GM23338 (cell line): ENCODE measurements at regions not wholly inside any gene's neighbourhood (a gene's known extent, or its start where the extent isn't known, plus 50 kb on each side); places are given as distances from the start of the nearest gene placed in this dataset.

ENCODE experiments used
- ATAC-seq: fragments of 200-7000 bp; cut with Tn5 transposase; 3 replicates; pipeline ENCODE4 v1.9.1; 2020
- DNase-seq: peaks from one replicate; pipeline ENCODE4 v3.0.0-alpha.2; 2015; ENCODE audit warnings: low spot score
- H2AFZ ChIP-seq: fragments of 200-600 bp; sonication (generic); 2 replicates; pipeline ENCODE4 v1.8.0; 2016; ENCODE audit warnings: antibody characterized with exemption, mild to moderate bottlenecking, moderate library complexity
- H3F3A ChIP-seq: fragments of 200-600 bp; sonication (generic); replicated peaks from 2 replicates; pipeline ENCODE4 v1.8.0; 2017; ENCODE audit warnings: antibody characterized with exemption, mixed run types, low read depth
- H3K27ac ChIP-seq: fragments of 200-600 bp; sonication (generic); 2 replicates; pipeline ENCODE4 v1.6.1; 2016; ENCODE audit warnings: low read depth
- H3K27me3 ChIP-seq: fragments of 200-600 bp; sonication (generic); 2 replicates; pipeline ENCODE4 v1.8.0; 2016; ENCODE audit warnings: mild to moderate bottlenecking, mixed run types, moderate library complexity; ENCODE audit not compliant: insufficient read depth
- H3K36me3 ChIP-seq: fragments of 200-600 bp; sonication (generic); 2 replicates; pipeline ENCODE4 v1.8.0; 2016; ENCODE audit warnings: mild to moderate bottlenecking; ENCODE audit not compliant: insufficient read depth
- H3K4me1 ChIP-seq: fragments of 200-600 bp; sonication (generic); 2 replicates; pipeline ENCODE4 v1.8.0; 2016; ENCODE audit warnings: mild to moderate bottlenecking, moderate library complexity; ENCODE audit not compliant: insufficient read depth
- H3K4me2 ChIP-seq: fragments of 200-600 bp; sonication (generic); 2 replicates; pipeline ENCODE4 v1.7.1; 2017; ENCODE audit warnings: mixed run types
- H3K4me3 ChIP-seq: fragments of 200-600 bp; sonication (generic); 2 replicates; pipeline ENCODE4 v1.6.1; 2016; ENCODE audit warnings: mixed run types
- H3K79me2 ChIP-seq: fragments of 200-600 bp; sonication (generic); replicated peaks from 2 replicates; pipeline ENCODE4 v1.8.0; 2017; ENCODE audit warnings: mild to moderate bottlenecking; ENCODE audit not compliant: insufficient read depth
- H3K9me2 ChIP-seq: fragments of 200-600 bp; sonication (generic); 2 replicates; pipeline ENCODE4 v1.8.0; 2017; ENCODE audit not compliant: insufficient read depth
- H4K20me1 ChIP-seq: fragments of 200-600 bp; sonication (generic); replicated peaks from 2 replicates; pipeline ENCODE4 v1.8.0; 2017; ENCODE audit warnings: mild to moderate bottlenecking; ENCODE audit not compliant: insufficient read depth
- H3K27ac Mint-ChIP-seq: 2 replicates; pipeline ENCODE4 v1.8.0; 2020; ENCODE audit warnings: inconsistent platforms, mild to moderate bottlenecking, moderate library complexity, mixed read lengths
- H3K27me3 Mint-ChIP-seq: 3 replicates; pipeline ENCODE4 v1.8.0; 2022; ENCODE audit warnings: low read depth, mild to moderate bottlenecking, moderate library complexity, mixed read lengths, inconsistent platforms; ENCODE audit not compliant: insufficient read depth, poor library complexity
- H3K36me3 Mint-ChIP-seq: 3 replicates; pipeline ENCODE4 v1.8.0; 2021; ENCODE audit warnings: low read depth, mild to moderate bottlenecking, inconsistent platforms, moderate library complexity, mixed read lengths
- H3K4me1 Mint-ChIP-seq: 3 replicates; pipeline ENCODE4 v1.8.0; 2020; ENCODE audit warnings: mild to moderate bottlenecking, inconsistent platforms, mixed read lengths
- H3K4me3 Mint-ChIP-seq: 3 replicates; pipeline ENCODE4 v1.8.0; 2021; ENCODE audit warnings: moderate library complexity, mild to moderate bottlenecking, inconsistent platforms, mixed read lengths
- H3K9me3 Mint-ChIP-seq: 3 replicates; pipeline ENCODE4 v1.8.0; 2020; ENCODE audit warnings: moderate library complexity, mild to moderate bottlenecking, inconsistent platforms, mixed read lengths
- CREB1 ChIP-seq: fragments of 250-450 bp; sonication (Bioruptor Pico); IDR thresholded peaks from 2 replicates; pipeline ENCODE4 v1.5.0; 2020; ENCODE audit warnings: low read depth, mild to moderate bottlenecking, moderate library complexity
- EZH2 ChIP-seq: fragments of 200-600 bp; sonication (generic); IDR thresholded peaks from one replicate; pipeline ENCODE4 v1.8.0; 2017; ENCODE audit warnings: antibody characterized with exemption, mild to moderate bottlenecking, low read depth; ENCODE audit not compliant: unreplicated experiment
- EZH2phosphoT487 ChIP-seq: fragments of 200-600 bp; sonication (generic); IDR thresholded peaks from one replicate; pipeline ENCODE4 v1.8.1; 2018; ENCODE audit warnings: antibody characterized with exemption; ENCODE audit not compliant: unreplicated experiment
- JUNB ChIP-seq: IDR thresholded peaks from one replicate; pipeline ENCODE4 v1.6.1; 2016; ENCODE audit warnings: antibody characterized with exemption; ENCODE audit not compliant: unreplicated experiment
- NANOG ChIP-seq: IDR thresholded peaks from 2 replicates; pipeline ENCODE4 v1.6.1; 2016; ENCODE audit warnings: antibody characterized with exemption, borderline replicate concordance
- POLR2AphosphoS5 ChIP-seq: IDR thresholded peaks from 2 replicates; pipeline ENCODE4 v1.6.1; 2016; ENCODE audit warnings: antibody characterized with exemption, low read depth
- STAT1 ChIP-seq: IDR thresholded peaks from one replicate; pipeline ENCODE4 v1.6.1; 2016; ENCODE audit warnings: antibody characterized with exemption; ENCODE audit not compliant: unreplicated experiment
- ZNF114 ChIP-seq: fragments of 250-450 bp; sonication (Bioruptor Pico); IDR thresholded peaks from 2 replicates; pipeline ENCODE4 v1.5.0; 2020; ENCODE audit warnings: mild to moderate bottlenecking, moderate library complexity
- ZNF331 ChIP-seq: fragments of 250-450 bp; sonication (Bioruptor Pico); IDR thresholded peaks from 2 replicates; pipeline ENCODE4 v1.5.0; 2020; ENCODE audit warnings: low read depth, mild to moderate bottlenecking, moderate library complexity
- TF ChIP-seq, protein P1 (sequence below): IDR thresholded peaks from 2 replicates; pipeline ENCODE4 v1.6.1; 2016; ENCODE audit warnings: antibody characterized with exemption
- TF ChIP-seq, protein P2 (sequence below), 2 experiments: fragments of 200-600 bp in 1 of 2; sonication (generic) in 1 of 2; conservative IDR thresholded peaks; 2 replicates each; pipeline versions ENCODE4 v1.5.1 to v1.6.1; 2016 to 2017; ENCODE audit warnings: antibody characterized with exemption in 2 of 2, low read depth in 2 of 2, mild to moderate bottlenecking in 2 of 2, moderate library complexity in 1 of 2
- TF ChIP-seq, protein P3 (sequence below): IDR thresholded peaks from one replicate; pipeline ENCODE4 v1.6.1; 2018; ENCODE audit warnings: antibody characterized with exemption; ENCODE audit not compliant: unreplicated experiment

DNA sequence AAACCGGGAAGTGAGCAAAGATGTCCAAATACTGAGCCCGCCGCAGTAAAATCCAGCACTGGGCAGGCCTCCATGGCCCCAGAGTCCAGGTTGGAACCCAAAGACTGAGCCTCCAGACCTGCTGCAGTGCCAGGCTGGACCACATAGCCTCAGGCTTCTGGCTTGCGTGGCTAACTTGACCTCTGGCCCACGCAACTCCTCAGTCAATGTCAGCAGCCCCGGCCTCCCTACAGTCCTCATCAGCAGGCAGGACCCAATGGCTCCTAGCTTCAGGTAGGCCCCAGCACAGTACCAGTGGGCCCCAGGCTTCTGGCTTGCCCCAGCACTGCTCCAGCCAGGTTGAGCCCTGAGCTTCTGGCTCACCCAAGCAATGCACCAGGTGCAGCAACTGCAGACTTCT is 245.1 kb upstream of the AFDN start:
- ATAC-seq: no peak
- H3K4me1 ChIP-seq: no peaks in the 10 kb centered on the region
- H3K4me3 ChIP-seq: no peak overlapping the region
- no peak overlapping the region for H3K27ac Mint-ChIP-seq
- no peaks in the 10 kb centered on the region for H3K36me3 Mint-ChIP-seq
- no peak overlapping the region for H3K4me3 Mint-ChIP-seq
- no peak for TF ChIP-seq ZNF331
- no peak for TF ChIP-seq EZH2phosphoT487
- no peak for TF ChIP-seq ZNF114 (CRISPR knock-in tag)
- no peak for TF ChIP-seq NANOG
- TF ChIP-seq, protein P1, sequence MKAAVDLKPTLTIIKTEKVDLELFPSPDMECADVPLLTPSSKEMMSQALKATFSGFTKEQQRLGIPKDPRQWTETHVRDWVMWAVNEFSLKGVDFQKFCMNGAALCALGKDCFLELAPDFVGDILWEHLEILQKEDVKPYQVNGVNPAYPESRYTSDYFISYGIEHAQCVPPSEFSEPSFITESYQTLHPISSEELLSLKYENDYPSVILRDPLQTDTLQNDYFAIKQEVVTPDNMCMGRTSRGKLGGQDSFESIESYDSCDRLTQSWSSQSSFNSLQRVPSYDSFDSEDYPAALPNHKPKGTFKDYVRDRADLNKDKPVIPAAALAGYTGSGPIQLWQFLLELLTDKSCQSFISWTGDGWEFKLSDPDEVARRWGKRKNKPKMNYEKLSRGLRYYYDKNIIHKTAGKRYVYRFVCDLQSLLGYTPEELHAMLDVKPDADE: no peak
- no peak for TF ChIP-seq EZH2
- TF ChIP-seq, protein P2, sequence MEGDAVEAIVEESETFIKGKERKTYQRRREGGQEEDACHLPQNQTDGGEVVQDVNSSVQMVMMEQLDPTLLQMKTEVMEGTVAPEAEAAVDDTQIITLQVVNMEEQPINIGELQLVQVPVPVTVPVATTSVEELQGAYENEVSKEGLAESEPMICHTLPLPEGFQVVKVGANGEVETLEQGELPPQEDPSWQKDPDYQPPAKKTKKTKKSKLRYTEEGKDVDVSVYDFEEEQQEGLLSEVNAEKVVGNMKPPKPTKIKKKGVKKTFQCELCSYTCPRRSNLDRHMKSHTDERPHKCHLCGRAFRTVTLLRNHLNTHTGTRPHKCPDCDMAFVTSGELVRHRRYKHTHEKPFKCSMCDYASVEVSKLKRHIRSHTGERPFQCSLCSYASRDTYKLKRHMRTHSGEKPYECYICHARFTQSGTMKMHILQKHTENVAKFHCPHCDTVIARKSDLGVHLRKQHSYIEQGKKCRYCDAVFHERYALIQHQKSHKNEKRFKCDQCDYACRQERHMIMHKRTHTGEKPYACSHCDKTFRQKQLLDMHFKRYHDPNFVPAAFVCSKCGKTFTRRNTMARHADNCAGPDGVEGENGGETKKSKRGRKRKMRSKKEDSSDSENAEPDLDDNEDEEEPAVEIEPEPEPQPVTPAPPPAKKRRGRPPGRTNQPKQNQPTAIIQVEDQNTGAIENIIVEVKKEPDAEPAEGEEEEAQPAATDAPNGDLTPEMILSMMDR (conservative IDR thresholded peaks at IDR 0.05; ENCODE audit: low read depth in 2 of 2): no peak
- TF ChIP-seq, protein P3, sequence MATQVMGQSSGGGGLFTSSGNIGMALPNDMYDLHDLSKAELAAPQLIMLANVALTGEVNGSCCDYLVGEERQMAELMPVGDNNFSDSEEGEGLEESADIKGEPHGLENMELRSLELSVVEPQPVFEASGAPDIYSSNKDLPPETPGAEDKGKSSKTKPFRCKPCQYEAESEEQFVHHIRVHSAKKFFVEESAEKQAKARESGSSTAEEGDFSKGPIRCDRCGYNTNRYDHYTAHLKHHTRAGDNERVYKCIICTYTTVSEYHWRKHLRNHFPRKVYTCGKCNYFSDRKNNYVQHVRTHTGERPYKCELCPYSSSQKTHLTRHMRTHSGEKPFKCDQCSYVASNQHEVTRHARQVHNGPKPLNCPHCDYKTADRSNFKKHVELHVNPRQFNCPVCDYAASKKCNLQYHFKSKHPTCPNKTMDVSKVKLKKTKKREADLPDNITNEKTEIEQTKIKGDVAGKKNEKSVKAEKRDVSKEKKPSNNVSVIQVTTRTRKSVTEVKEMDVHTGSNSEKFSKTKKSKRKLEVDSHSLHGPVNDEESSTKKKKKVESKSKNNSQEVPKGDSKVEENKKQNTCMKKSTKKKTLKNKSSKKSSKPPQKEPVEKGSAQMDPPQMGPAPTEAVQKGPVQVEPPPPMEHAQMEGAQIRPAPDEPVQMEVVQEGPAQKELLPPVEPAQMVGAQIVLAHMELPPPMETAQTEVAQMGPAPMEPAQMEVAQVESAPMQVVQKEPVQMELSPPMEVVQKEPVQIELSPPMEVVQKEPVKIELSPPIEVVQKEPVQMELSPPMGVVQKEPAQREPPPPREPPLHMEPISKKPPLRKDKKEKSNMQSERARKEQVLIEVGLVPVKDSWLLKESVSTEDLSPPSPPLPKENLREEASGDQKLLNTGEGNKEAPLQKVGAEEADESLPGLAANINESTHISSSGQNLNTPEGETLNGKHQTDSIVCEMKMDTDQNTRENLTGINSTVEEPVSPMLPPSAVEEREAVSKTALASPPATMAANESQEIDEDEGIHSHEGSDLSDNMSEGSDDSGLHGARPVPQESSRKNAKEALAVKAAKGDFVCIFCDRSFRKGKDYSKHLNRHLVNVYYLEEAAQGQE: no peak
- no peak overlapping the region for H3K4me2 ChIP-seq
- no peaks in the 10 kb centered on the region for H3K9me2 ChIP-seq
- peaks cover 7% of the 10 kb centered on the region; the same call in 2 of the 3 replicates for H3K4me1 Mint-ChIP-seq
- DNase-seq: no peak
- no peaks in the 10 kb centered on the region for H3K27me3 ChIP-seq
- peaks cover 9% of the 10 kb centered on the region for H3K9me3 Mint-ChIP-seq
- no peak overlapping the region for H2AFZ ChIP-seq
- no peaks in the 10 kb centered on the region for H3K36me3 ChIP-seq
- no peak overlapping the region for H3K27ac ChIP-seq
- peaks cover 12% of the 10 kb centered on the region for H3K27me3 Mint-ChIP-seq
- no peaks in the 10 kb centered on the region for H4K20me1 ChIP-seq
- no peaks in the 10 kb centered on the region for H3F3A ChIP-seq
- H3K79me2 ChIP-seq: no peaks in the 10 kb centered on the region

DNA sequence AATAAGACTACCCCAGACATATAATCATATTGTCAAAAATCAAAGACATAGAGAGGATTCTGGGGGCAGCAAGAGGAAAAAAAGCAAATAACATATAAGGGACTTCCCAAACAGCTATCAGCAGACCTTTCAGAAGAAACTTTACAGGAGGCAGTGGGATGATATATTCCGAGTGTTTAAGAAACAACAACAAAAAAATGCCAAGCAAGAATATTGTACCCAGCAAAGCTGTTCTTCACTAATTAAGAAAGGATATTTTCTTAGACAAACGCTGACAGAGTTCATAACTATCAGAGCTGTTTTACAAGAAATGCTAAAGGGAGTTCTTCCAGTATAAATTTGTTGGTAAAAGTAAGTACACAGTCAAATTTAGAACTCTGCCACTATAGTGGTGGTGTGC is 243.3 kb upstream of the AFDN start:
- Mint-ChIP-seq H3K9me3 (peaks cover 13% of the 10 kb centered on the region), H3K4me1 (no peaks in the 10 kb centered on the region; the same call in 2 of the 3 replicates), H3K4me3 (no peak overlapping the region), H3K36me3 (no peaks in the 10 kb centered on the region), H3K27ac (no peak overlapping the region), H3K27me3 (peaks cover 5% of the 10 kb centered on the region)
- Histone ChIP-seq H3K27ac (no peak overlapping the region), H4K20me1 (no peaks in the 10 kb centered on the region), H3K27me3 (no peaks in the 10 kb centered on the region), H3K36me3 (no peaks in the 10 kb centered on the region), H3K9me2 (no peaks in the 10 kb centered on the region), H3F3A (no peaks in the 10 kb centered on the region), H2AFZ (no peak overlapping the region), H3K79me2 (no peaks in the 10 kb centered on the region), H3K4me1 (no peaks in the 10 kb centered on the region), H3K4me3 (no peak overlapping the region), H3K4me2 (no peak overlapping the region)
- DNase-seq (no peak), ATAC-seq (no peak)
- TF ChIP-seq JUNB (no peak), ZNF331 (no peak), POLR2AphosphoS5 (no peak), ZNF114 (CRISPR knock-in tag) (no peak), STAT1 (no peak), CREB1 (CRISPR knock-in tag) (no peak)
- TF ChIP-seq, protein P1: no peak
- TF ChIP-seq, protein P2 (conservative IDR thresholded peaks at IDR 0.05; ENCODE audit: low read depth in 2 of 2): no peak
